Lower leg skin (tissue), 4 donors: ENCODE measurements at regions not wholly inside any gene's neighbourhood (a gene's known extent, or its start where the extent isn't known, plus 50 kb on each side); places are given as distances from the start of the nearest gene placed in this dataset.

Experiments
- DNase-seq, 2 donors: peaks; one replicate each; pipeline ENCODE4 v3.0.0-alpha.2; 2019; ENCODE audit warnings: low spot score in 2 of 2
- H3K4me3 ChIP-seq: fragments of 200-600 bp; sonication (generic); 2 replicates; pipeline ENCODE4 v1.5.1; 2017; ENCODE audit warnings: mild to moderate bottlenecking, low read depth; ENCODE audit not compliant: poor library complexity, severe bottlenecking
- POLR2A ChIP-seq, 2 donors: fragments of 450-650 bp; IDR thresholded peaks; one replicate each; pipeline ENCODE4 v1.6.1; 2016 to 2017; ENCODE audit warnings: antibody characterized with exemption in 2 of 2, mild to moderate bottlenecking in 1 of 2, moderate library complexity in 1 of 2
- WGBS, 2 donors: methylation state at CpG; one replicate each; pipeline ENCODE4 v1.1.5; 2018; 5-methylcytosine and 5-hydroxymethylcytosine counted together
- intact Hi-C: fragments of 100-400 bp; cut with DNase I; formaldehyde crosslinking; loops from one replicate; pipeline ENCODE4 v1.15.0; 2023; ENCODE audit warnings: low total_unique reads
- TF ChIP-seq, protein P1 (sequence below), 3 donors: fragments of 450-650 bp; IDR thresholded peaks; one replicate each; pipeline ENCODE4 v1.5.1; 2016; ENCODE audit warnings: antibody characterized with exemption in 3 of 3, mild to moderate bottlenecking in 3 of 3, moderate library complexity in 2 of 3

DNA sequence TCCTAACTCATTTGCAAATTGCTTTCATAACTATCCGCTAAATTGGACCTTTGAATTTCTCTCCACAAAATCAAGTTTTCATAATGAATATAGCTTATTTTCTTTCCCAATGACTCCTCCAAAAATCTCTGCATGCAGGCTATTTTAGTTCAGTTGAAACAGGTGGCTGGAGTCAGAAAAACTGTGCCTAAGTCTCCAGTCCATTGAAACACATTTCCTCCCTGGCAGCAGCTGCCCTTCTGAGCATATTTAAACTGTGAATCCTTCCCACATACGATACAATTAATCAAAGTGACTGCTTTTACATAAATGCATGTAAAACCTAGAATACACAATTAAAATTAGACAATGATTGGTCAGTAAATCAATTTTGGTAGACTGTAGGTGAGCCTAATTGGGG, 344.6 kb upstream of the MARCKS start:
- intact Hi-C loops = no loop called here
- TF ChIP-seq, protein P1, sequence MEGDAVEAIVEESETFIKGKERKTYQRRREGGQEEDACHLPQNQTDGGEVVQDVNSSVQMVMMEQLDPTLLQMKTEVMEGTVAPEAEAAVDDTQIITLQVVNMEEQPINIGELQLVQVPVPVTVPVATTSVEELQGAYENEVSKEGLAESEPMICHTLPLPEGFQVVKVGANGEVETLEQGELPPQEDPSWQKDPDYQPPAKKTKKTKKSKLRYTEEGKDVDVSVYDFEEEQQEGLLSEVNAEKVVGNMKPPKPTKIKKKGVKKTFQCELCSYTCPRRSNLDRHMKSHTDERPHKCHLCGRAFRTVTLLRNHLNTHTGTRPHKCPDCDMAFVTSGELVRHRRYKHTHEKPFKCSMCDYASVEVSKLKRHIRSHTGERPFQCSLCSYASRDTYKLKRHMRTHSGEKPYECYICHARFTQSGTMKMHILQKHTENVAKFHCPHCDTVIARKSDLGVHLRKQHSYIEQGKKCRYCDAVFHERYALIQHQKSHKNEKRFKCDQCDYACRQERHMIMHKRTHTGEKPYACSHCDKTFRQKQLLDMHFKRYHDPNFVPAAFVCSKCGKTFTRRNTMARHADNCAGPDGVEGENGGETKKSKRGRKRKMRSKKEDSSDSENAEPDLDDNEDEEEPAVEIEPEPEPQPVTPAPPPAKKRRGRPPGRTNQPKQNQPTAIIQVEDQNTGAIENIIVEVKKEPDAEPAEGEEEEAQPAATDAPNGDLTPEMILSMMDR (IDR thresholded peaks at IDR 0.05) = no peak
- TF ChIP-seq POLR2A (IDR thresholded peaks at IDR 0.05) = no peak
- H3K4me3 ChIP-seq = no peak overlapping the region
- no peak for DNase-seq
- 93 to 94% methylated on average over 2 of the region's 2 CpGs for WGBS, 2 donors

DNA sequence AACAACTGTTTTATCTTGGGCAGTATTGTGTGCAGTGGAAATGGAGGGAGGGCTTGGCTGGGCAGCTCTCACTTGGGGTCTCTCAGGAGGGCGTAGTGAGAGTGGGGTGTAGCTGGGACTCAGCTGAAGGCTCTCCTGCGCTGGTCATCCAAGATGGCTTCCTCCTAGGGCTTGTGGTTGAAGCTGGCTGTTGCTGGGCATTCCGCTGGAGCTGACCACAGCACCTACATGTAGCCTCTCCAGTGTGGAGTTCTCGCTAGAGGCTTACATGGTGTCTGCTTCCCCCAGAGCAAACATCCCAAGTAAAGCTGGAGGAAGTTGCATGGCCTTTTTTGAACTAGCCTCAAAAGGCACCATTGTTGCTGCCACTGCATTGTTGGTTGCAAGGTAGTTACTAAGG, 344.1 kb upstream of the MARCKS start:
- intact Hi-C loops = no loop called here
- no peak for DNase-seq
- no peak overlapping the region for H3K4me3 ChIP-seq
- 94 to 99% methylated on average over 4 of the region's 4 CpGs for WGBS, 2 donors
- no peak for TF ChIP-seq POLR2A (IDR thresholded peaks at IDR 0.05)
- TF ChIP-seq, protein P1 (IDR thresholded peaks at IDR 0.05) = no peak

DNA sequence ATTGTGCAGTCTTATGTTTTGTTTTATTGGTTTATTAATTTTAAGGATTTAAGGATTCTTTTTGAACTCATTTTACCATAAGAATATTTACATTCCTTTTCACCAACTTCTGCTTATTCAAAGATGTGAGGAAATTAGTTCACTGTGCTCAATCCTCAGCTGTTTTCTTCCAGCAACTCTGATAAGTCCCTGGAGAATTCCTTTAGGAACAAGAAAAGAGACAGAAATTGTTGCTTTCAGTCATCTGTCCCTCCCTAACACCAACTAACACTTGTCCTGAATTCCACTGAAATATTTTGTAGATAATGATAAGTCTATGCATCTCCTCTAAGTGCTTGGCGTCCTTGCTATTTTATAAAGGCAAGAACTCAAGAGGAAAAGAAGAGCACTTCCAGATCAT, 334.8 kb upstream of the MARCKS start:
- WGBS, 2 donors = 89% methylated on average over 1 of the region's 1 CpG
- intact Hi-C loops = no loop called here
- H3K4me3 ChIP-seq = no peak overlapping the region
- no peak for DNase-seq
- TF ChIP-seq, protein P1 (IDR thresholded peaks at IDR 0.05) = no peak
- TF ChIP-seq POLR2A (IDR thresholded peaks at IDR 0.05) = no peak

DNA sequence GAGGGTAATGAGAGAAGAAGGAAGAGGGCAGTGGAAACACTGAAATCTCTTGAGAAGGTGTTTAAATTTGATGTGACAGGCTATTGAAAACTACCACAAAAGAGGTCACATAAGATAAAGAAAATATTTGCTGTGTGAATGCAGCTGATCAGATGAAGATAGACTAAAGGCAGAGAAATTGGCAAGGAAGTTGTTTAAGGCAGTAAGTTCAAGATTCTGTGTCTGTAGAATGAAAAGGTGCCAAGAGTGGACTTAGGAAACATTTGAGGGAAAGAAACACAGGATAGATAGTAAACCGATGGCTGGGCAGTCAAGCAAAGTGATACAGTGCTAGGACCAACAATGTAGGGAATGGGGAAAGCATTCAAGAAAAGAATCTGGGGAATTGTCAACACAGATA, 332.3 kb upstream of the MARCKS start:
- no peak overlapping the region for H3K4me3 ChIP-seq
- 86 to 94% methylated on average over 1 of the region's 1 CpG for WGBS, 2 donors
- DNase-seq = no peak
- TF ChIP-seq POLR2A (IDR thresholded peaks at IDR 0.05) = no peak
- TF ChIP-seq, protein P1 (IDR thresholded peaks at IDR 0.05) = no peak
- intact Hi-C loops = no loop called here

DNA sequence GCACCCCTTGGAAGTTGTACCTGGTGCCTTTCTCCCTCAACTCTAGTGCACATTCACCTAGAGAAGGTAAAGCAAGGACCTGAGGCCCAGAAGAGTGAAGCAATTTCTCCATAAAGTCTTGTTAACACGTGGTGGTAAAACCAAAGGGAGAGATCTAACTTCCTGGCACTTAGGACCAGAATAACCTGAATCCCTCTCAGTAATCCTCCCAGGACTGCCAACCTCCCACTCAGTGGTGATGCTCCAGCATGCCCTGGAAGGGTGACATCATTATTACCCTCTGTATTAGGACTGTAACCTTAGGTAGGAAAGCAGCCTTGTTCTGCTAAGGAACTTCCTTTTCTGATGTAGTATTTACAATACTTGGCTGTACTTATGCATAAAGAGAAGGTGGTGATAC, 330.6 kb upstream of the MARCKS start:
- peak in 1 of 2 donors; percentile 62 for DNase-seq
- 41 to 60% methylated on average over 1 of the region's 1 CpG for WGBS, 2 donors
- TF ChIP-seq, protein P1 (IDR thresholded peaks at IDR 0.05) = no peak
- TF ChIP-seq POLR2A (IDR thresholded peaks at IDR 0.05) = no peak
- no peak overlapping the region for H3K4me3 ChIP-seq
- intact Hi-C loops = no loop called here

DNA sequence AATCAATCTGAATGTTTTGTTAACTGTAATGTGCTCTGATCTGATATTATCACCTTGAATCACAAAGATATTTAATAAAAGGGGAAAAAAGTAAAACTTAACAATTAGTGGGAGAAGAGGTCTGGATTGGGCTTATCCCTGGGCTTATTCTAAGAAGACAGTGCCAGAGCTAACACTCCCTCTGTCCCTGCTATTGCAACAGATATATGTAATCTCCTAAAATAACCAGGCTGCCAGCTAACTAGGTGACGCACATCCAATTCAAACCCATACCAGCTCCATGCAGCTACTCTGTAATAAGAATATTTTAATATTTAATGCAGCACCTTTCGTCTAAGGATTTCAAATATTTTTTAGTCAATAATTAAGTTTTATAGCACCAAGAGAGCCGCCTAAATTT, 330.1 kb upstream of the MARCKS start:
- no peak for DNase-seq
- intact Hi-C loops = no loop called here
- TF ChIP-seq POLR2A (IDR thresholded peaks at IDR 0.05) = no peak
- TF ChIP-seq, protein P1 (IDR thresholded peaks at IDR 0.05) = no peak
- H3K4me3 ChIP-seq = no peak overlapping the region
- 66% methylated on average over 3 of the region's 3 CpGs for WGBS, 2 donors
